Neural cell (in vitro differentiated cells): ENCODE measurements at regions not wholly inside any gene's neighbourhood (a gene's known extent, or its start where the extent isn't known, plus 50 kb on each side); places are given as distances from the start of the nearest gene placed in this dataset.

Source experiments
- H2AFZ ChIP-seq: fragments of 200-600, 300-800 bp; sonication (generic), shearing (Covaris generic); 2 replicates; pipeline ENCODE4 v1.6.0; 2014; ENCODE audit warnings: low read depth, mild to moderate bottlenecking, antibody characterized with exemption, low read length, moderate library complexity
- H3F3A ChIP-seq: fragments of 200-600 bp; shearing (Covaris generic); 2 replicates; pipeline ENCODE4 v1.6.1; 2016; ENCODE audit warnings: mild to moderate bottlenecking, moderate library complexity, mixed read lengths, antibody characterized with exemption, low read length; ENCODE audit not compliant: insufficient read depth, poor library complexity, severe bottlenecking
- H3K27ac ChIP-seq: fragments of 200-600, 300-800 bp; sonication (generic), shearing (Covaris generic); 2 replicates; pipeline ENCODE4 v1.5.1; 2014; ENCODE audit warnings: mild to moderate bottlenecking, low read length, moderate library complexity
- H3K27me3 ChIP-seq: fragments of 300-800, 200-600 bp; sonication (generic), shearing (Covaris generic); 2 replicates; pipeline ENCODE4 v1.6.0; 2014; ENCODE audit warnings: mild to moderate bottlenecking, low read depth, low read length, moderate library complexity; ENCODE audit not compliant: insufficient read depth
- H3K36me3 ChIP-seq: fragments of 300-800, 200-600 bp; sonication (generic), shearing (Covaris generic); 2 replicates; pipeline ENCODE4 v1.5.1; 2014; ENCODE audit warnings: mild to moderate bottlenecking, antibody characterized with exemption, low read length, moderate library complexity; ENCODE audit not compliant: insufficient read depth
- H3K4me2 ChIP-seq: fragments of 300-800, 200-600 bp; sonication (generic), shearing (Covaris generic); 2 replicates; pipeline ENCODE4 v1.6.0; 2014; ENCODE audit warnings: mild to moderate bottlenecking, low read length
- H3K4me3 ChIP-seq: fragments of 300-800, 200-600 bp; sonication (generic), shearing (Covaris generic); 2 replicates; pipeline ENCODE4 v1.5.1; 2014; ENCODE audit warnings: mild to moderate bottlenecking, low read length, moderate library complexity
- H3K79me2 ChIP-seq: fragments of 200-600 bp; shearing (Covaris generic); replicated peaks from 2 replicates; pipeline ENCODE4 v1.6.0; 2014; ENCODE audit warnings: mild to moderate bottlenecking, low read length, moderate library complexity; ENCODE audit not compliant: insufficient read depth
- H3K9ac ChIP-seq: fragments of 300-800, 200-600 bp; sonication (generic), shearing (Covaris generic); 2 replicates; pipeline ENCODE4 v1.6.1; 2016; ENCODE audit warnings: mild to moderate bottlenecking, low read length, mixed read lengths
- H3K9me2 ChIP-seq: fragments of 200-600 bp; shearing (Covaris generic); 2 replicates; pipeline ENCODE4 v1.6.1; 2016; ENCODE audit warnings: mild to moderate bottlenecking, low read length, mixed read lengths; ENCODE audit not compliant: insufficient read depth
- H3K9me3 ChIP-seq: fragments of 200-600, 300-800 bp; sonication (generic), shearing (Covaris generic); 2 replicates; pipeline ENCODE4 v1.6.1; 2016; ENCODE audit warnings: mild to moderate bottlenecking, mixed run types, low read length, moderate library complexity, mixed read lengths
- H4K20me1 ChIP-seq: fragments of 200-600 bp; shearing (Covaris generic); 2 replicates; pipeline ENCODE4 v1.6.1; 2016; ENCODE audit warnings: mild to moderate bottlenecking, mixed run types; ENCODE audit not compliant: insufficient read depth
- CTCF ChIP-seq: fragments of 450-650 bp; IDR thresholded peaks from 2 replicates; pipeline ENCODE4 v1.5.1; 2014; ENCODE audit warnings: antibody characterized with exemption, mild to moderate bottlenecking, moderate library complexity; ENCODE audit not compliant: poor library complexity, severe bottlenecking
- EP300 ChIP-seq: fragments of 450-650 bp; conservative IDR thresholded peaks from 2 replicates; pipeline ENCODE4 v1.6.1; 2014; ENCODE audit warnings: antibody characterized with exemption, mild to moderate bottlenecking, moderate library complexity; ENCODE audit not compliant: poor library complexity, severe bottlenecking
- EZH2 ChIP-seq: fragments of 200-600, 300-800 bp; shearing (Covaris generic), sonication (generic); IDR thresholded peaks from 2 replicates; pipeline ENCODE4 v1.6.1; 2014; ENCODE audit warnings: antibody characterized with exemption, low read length, borderline replicate concordance, mild to moderate bottlenecking; ENCODE audit not compliant: insufficient read depth, poor library complexity, severe bottlenecking
- MXI1 ChIP-seq: fragments of 450-650 bp; conservative IDR thresholded peaks from 2 replicates; pipeline ENCODE4 v1.6.1; 2014; ENCODE audit warnings: antibody characterized with exemption, mild to moderate bottlenecking; ENCODE audit not compliant: poor library complexity, severe bottlenecking
- POLR2AphosphoS5 ChIP-seq: IDR thresholded peaks from 2 replicates; pipeline ENCODE4 v1.6.1; 2012
- RAD21 ChIP-seq: fragments of 450-650 bp; conservative IDR thresholded peaks from 2 replicates; pipeline ENCODE4 v1.6.1; 2014; ENCODE audit warnings: antibody characterized with exemption, mild to moderate bottlenecking, moderate library complexity
- REST ChIP-seq: IDR thresholded peaks from 2 replicates; pipeline ENCODE4 v1.6.1; 2012; ENCODE audit warnings: borderline replicate concordance
- SMC3 ChIP-seq: fragments of 450-650 bp; conservative IDR thresholded peaks from 2 replicates; pipeline ENCODE4 v1.6.1; 2014; ENCODE audit warnings: antibody characterized with exemption, mild to moderate bottlenecking, moderate library complexity; ENCODE audit not compliant: poor library complexity
- TAF1 ChIP-seq: IDR thresholded peaks from 2 replicates; pipeline ENCODE4 v1.6.1; 2012; ENCODE audit warnings: low read depth

- Histone ChIP-seq H3K9me2 (no peaks in the 10 kb centered on the region), H4K20me1 (no peaks in the 10 kb centered on the region), H3F3A (no peaks in the 10 kb centered on the region), H2AFZ (no peak overlapping the region), H3K4me2 (no peak overlapping the region), H3K9ac (no peak overlapping the region), H3K79me2 (no peaks in the 10 kb centered on the region), H3K27me3 (no peaks in the 10 kb centered on the region), H3K36me3 (no peaks in the 10 kb centered on the region), H3K4me3 (no peak overlapping the region), H3K27ac (no peak overlapping the region), H3K9me3 (no peaks in the 10 kb centered on the region)
- TF ChIP-seq EZH2 (no peak), TAF1 (no peak), EP300 (no peak), REST (no peak), SMC3 (no peak), CTCF (no peak), RAD21 (no peak), MXI1 (no peak), POLR2AphosphoS5 (no peak)
These were observed 236.6 kb downstream of the ANAPC1 start for GRCh38 chr2:111647359-111647758.

- Histone ChIP-seq H3K9me3 (no peaks in the 10 kb centered on the region), H3K4me3 (no peak overlapping the region), H3F3A (no peaks in the 10 kb centered on the region), H3K9ac (no peak overlapping the region), H3K27me3 (no peaks in the 10 kb centered on the region), H2AFZ (no peak overlapping the region), H3K4me2 (no peak overlapping the region), H3K79me2 (no peaks in the 10 kb centered on the region), H4K20me1 (no peaks in the 10 kb centered on the region), H3K27ac (no peak overlapping the region), H3K9me2 (no peaks in the 10 kb centered on the region), H3K36me3 (no peaks in the 10 kb centered on the region)
- TF ChIP-seq EP300: no peak
These were observed 232.0 kb downstream of the ANAPC1 start for GRCh38 chr2:111652038-111652437.

- no peaks in the 10 kb centered on the region for H4K20me1 ChIP-seq
- no peak overlapping the region for H3K4me3 ChIP-seq
- no peak overlapping the region for H3K27ac ChIP-seq
- no peaks in the 10 kb centered on the region for H3K9me3 ChIP-seq
- H3K79me2 ChIP-seq: no peaks in the 10 kb centered on the region
- H3K27me3 ChIP-seq: no peaks in the 10 kb centered on the region
- no peaks in the 10 kb centered on the region for H3F3A ChIP-seq
- H2AFZ ChIP-seq: no peak overlapping the region
- H3K4me2 ChIP-seq: no peak overlapping the region
- H3K9me2 ChIP-seq: no peaks in the 10 kb centered on the region
- H3K36me3 ChIP-seq: no peaks in the 10 kb centered on the region
- TF ChIP-seq EP300 (no peak), EZH2 (no peak), REST (no peak), SMC3 (no peak), CTCF (no peak), POLR2AphosphoS5 (no peak)
- H3K9ac ChIP-seq: no peak overlapping the region
These were observed 231.3 kb downstream of the ANAPC1 start for GRCh38 chr2:111652681-111653080.
